Hepatocyte (in vitro differentiated cells): ENCODE measurements at regions not wholly inside any gene's neighbourhood (a gene's known extent, or its start where the extent isn't known, plus 50 kb on each side); places are given as distances from the start of the nearest gene placed in this dataset.
A peak's percentile ranks its signal among the peaks of the same experiment; 100 is the strongest.
"Not testable (repeated sequence)": the region's sequence is repeated elsewhere in the genome, so short reads cannot be mapped to it uniquely, and the experiment has no call there.

Experiments
- DNase-seq: peaks from one replicate; pipeline ENCODE4 v3.0.0-alpha.2; 2016; ENCODE audit warnings: low spot score
- H2AFZ ChIP-seq: fragments of 200-600 bp; sonication (generic); 2 replicates; pipeline ENCODE4 v1.6.0; 2016; ENCODE audit warnings: antibody characterized with exemption, mild to moderate bottlenecking
- H3K27ac ChIP-seq: fragments of 200-600 bp; sonication (generic); 2 replicates; pipeline ENCODE4 v1.5.1; 2016; ENCODE audit warnings: mild to moderate bottlenecking
- H3K27me3 ChIP-seq: fragments of 200-600 bp; sonication (generic); 2 replicates; pipeline ENCODE4 v1.6.1; 2016
- H3K36me3 ChIP-seq: fragments of 200-600 bp; sonication (generic); replicated peaks from 2 replicates; pipeline ENCODE4 v1.5.1; 2016; ENCODE audit warnings: low read depth; ENCODE audit not compliant: insufficient read depth
- H3K4me1 ChIP-seq: fragments of 200-600 bp; sonication (generic); 2 replicates; pipeline ENCODE4 v1.5.1; 2016; ENCODE audit warnings: mild to moderate bottlenecking, moderate library complexity; ENCODE audit not compliant: insufficient read depth
- H3K4me2 ChIP-seq: fragments of 200-600 bp; sonication (generic); 2 replicates; pipeline ENCODE4 v1.6.0; 2016
- H3K4me3 ChIP-seq: fragments of 200-600 bp; sonication (generic); 2 replicates; pipeline ENCODE4 v1.5.1; 2016; ENCODE audit warnings: mild to moderate bottlenecking
- H3K79me2 ChIP-seq: fragments of 200-600 bp; sonication (generic); 2 replicates; pipeline ENCODE4 v1.6.0; 2017; ENCODE audit warnings: mild to moderate bottlenecking
- H3K9me2 ChIP-seq: fragments of 200-600 bp; sonication (generic); replicated peaks from 2 replicates; pipeline ENCODE4 v1.6.0; 2017; ENCODE audit warnings: mild to moderate bottlenecking; ENCODE audit not compliant: insufficient read depth
- H3K9me3 ChIP-seq: fragments of 200-600 bp; sonication (generic); 2 replicates; pipeline ENCODE4 v1.5.1; 2016; ENCODE audit warnings: low read depth, mild to moderate bottlenecking
- H4K20me1 ChIP-seq: fragments of 200-600 bp; sonication (generic); 2 replicates; pipeline ENCODE4 v1.6.0; 2016; ENCODE audit warnings: mild to moderate bottlenecking; ENCODE audit not compliant: insufficient read depth, poor library complexity, severe bottlenecking
- CTCF ChIP-seq: fragments of 200-600 bp; sonication (generic); IDR thresholded peaks from 2 replicates; pipeline ENCODE4 v1.5.1; 2016; ENCODE audit warnings: antibody characterized with exemption, mild to moderate bottlenecking; ENCODE audit not compliant: poor library complexity
- EZH2 ChIP-seq: fragments of 200-600 bp; sonication (generic); IDR thresholded peaks from 2 replicates; pipeline ENCODE4 v1.6.1; 2016; ENCODE audit warnings: antibody characterized with exemption, mild to moderate bottlenecking, borderline replicate concordance
- EZH2phosphoT487 ChIP-seq: fragments of 200-600 bp; sonication (generic); IDR thresholded peaks from one replicate; pipeline ENCODE4 v1.6.1; 2018; ENCODE audit warnings: antibody characterized with exemption, mild to moderate bottlenecking, low read depth, moderate library complexity; ENCODE audit not compliant: unreplicated experiment, severe bottlenecking
- WGBS: methylation state at CpG from one replicate; pipeline ENCODE4 v1.1.6; 2016; ENCODE audit warnings: low lambda C conversion rate; ENCODE audit errors: missing lambda C conversion rate; 5-methylcytosine and 5-hydroxymethylcytosine counted together

- Histone ChIP-seq H3K9me2 (no peaks in the 10 kb centered on the region), H3K4me1 (no peaks in the 10 kb centered on the region), H3K27me3 (no peaks in the 10 kb centered on the region), H2AFZ (no peak overlapping the region), H3K79me2 (no peaks in the 10 kb centered on the region), H3K36me3 (no peaks in the 10 kb centered on the region), H3K27ac (no peak overlapping the region), H3K4me3 (no peak overlapping the region), H3K9me3 (no peaks in the 10 kb centered on the region), H3K4me2 (no peak overlapping the region), H4K20me1 (no peaks in the 10 kb centered on the region)
- TF ChIP-seq EZH2 (no peak), CTCF (no peak)
- no peak for DNase-seq
- WGBS, result 95% methylated on average over 1 of the region's 1 CpG
Observed at GRCh38 chr12:97647142-97647541, 184.5 kb downstream of the RMST start.

- no peak for TF ChIP-seq EZH2phosphoT487
- no peak for TF ChIP-seq CTCF
- TF ChIP-seq EZH2, result no peak
- 65% methylated on average over 2 of the region's 2 CpGs for WGBS
- Histone ChIP-seq H4K20me1 (no peaks in the 10 kb centered on the region), H3K4me1 (no peaks in the 10 kb centered on the region), H3K27ac (no peak overlapping the region), H3K36me3 (no peaks in the 10 kb centered on the region), H3K9me3 (no peaks in the 10 kb centered on the region), H3K4me2 (no peak overlapping the region), H3K27me3 (no peaks in the 10 kb centered on the region), H3K4me3 (no peak overlapping the region), H3K79me2 (no peaks in the 10 kb centered on the region), H3K9me2 (no peaks in the 10 kb centered on the region), H2AFZ (no peak overlapping the region)
- peak; percentile 11 for DNase-seq
Observed at GRCh38 chr12:97650242-97650641, 187.6 kb downstream of the RMST start.

GRCh38 chr12:97656548-97656947 lies 193.9 kb downstream of the RMST start:
- not testable (repeated sequence) for H3K79me2 ChIP-seq, H3K4me1 ChIP-seq, H3K36me3 ChIP-seq, H2AFZ ChIP-seq, H3K4me2 ChIP-seq, H3K9me2 ChIP-seq, H3K27me3 ChIP-seq, DNase-seq, H3K27ac ChIP-seq, H4K20me1 ChIP-seq, H3K4me3 ChIP-seq, H3K9me3 ChIP-seq
- WGBS, result 89% methylated on average over 18 of the region's 19 CpGs

GRCh38 chr12:97659117-97659880 lies 196.7 kb downstream of the RMST start:
- TF ChIP-seq EZH2 (no peak), EZH2phosphoT487 (no peak), CTCF (no peak)
- H3K4me1 ChIP-seq, result no peaks in the 10 kb centered on the region
- H3K27ac ChIP-seq, result no peak overlapping the region
- no peaks in the 10 kb centered on the region for H4K20me1 ChIP-seq
- H3K9me2 ChIP-seq, result peaks cover 2% of the 10 kb centered on the region
- 85% methylated on average over 3 of the region's 3 CpGs for WGBS
- H3K79me2 ChIP-seq, result no peaks in the 10 kb centered on the region
- no peaks in the 10 kb centered on the region for H3K27me3 ChIP-seq
- H3K9me3 ChIP-seq, result no peaks in the 10 kb centered on the region
- no peak for DNase-seq
- no peak overlapping the region for H3K4me3 ChIP-seq
- no peaks in the 10 kb centered on the region for H3K36me3 ChIP-seq
- H3K4me2 ChIP-seq, result no peak overlapping the region
- H2AFZ ChIP-seq, result no peak overlapping the region
